ENCODE measurements at regions not wholly inside any gene's neighbourhood (a gene's known extent, or its start where the extent isn't known, plus 50 kb on each side); places are given as distances from the start of the nearest gene placed in this dataset.

GRCh38 chrX:39507034-39507433 lies 590.7 kb downstream of the BCOR start:
- DNase-seq (ENCODE audit: low read depth), result no peak

DNA sequence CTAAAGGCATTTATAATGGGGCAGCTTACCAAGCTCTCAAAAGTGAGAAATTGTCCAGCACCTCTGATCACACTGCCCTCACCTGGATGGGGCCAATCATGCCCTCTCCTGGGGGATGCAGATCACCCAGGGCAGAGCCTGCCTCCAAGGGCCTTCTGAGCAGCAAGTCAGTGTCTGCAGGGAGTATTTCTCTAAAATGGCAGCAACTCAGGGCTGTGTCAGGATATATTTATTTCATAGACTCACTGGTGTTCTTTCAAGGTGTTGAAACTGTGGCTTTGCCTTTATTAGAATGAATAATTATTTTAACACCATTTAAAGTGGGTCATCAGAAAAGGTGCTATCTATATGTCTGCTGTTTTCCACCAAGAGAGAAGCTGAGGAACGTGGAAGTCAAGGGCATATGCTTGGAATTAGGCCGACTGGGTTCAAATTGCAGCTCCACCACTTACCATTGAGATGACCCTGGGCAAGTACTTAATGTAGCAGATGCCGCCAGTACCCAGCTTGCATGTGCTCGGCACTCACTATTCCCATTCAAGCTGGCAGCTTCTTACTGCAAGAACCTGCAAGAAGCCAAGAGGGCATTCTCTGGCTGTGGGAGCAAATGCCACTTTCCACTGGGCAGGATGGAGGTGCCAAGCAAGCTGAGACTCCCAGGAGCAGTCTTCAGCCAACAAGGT lies 590.0 kb downstream of the BCOR start:
- no peak for DNase-seq (ENCODE audit: low read depth)

- no peak for DNase-seq (ENCODE audit: low read depth)
These were observed 589.5 kb downstream of the BCOR start for GRCh38 chrX:39508300-39508692.

DNA sequence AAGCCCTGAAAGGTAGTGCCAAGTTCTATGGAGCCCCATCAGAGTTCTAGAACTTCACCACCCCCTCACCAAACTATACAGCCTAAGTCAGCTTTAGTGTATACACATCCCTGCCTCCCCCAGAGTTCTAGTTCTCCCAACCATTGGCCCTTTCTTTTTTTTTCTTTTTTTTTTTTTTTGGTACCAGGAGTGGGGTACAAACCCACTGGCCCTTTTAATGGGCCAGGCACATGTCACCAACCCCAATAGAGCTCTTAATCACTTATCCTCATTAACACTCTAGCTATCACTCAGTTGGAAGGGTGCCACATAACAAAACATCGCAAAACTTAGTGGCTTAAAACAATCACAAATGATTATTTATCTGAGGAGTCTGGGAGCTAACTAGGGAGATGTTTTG lies 588.6 kb downstream of the BCOR start:
- no peak for DNase-seq (ENCODE audit: low read depth)

DNA sequence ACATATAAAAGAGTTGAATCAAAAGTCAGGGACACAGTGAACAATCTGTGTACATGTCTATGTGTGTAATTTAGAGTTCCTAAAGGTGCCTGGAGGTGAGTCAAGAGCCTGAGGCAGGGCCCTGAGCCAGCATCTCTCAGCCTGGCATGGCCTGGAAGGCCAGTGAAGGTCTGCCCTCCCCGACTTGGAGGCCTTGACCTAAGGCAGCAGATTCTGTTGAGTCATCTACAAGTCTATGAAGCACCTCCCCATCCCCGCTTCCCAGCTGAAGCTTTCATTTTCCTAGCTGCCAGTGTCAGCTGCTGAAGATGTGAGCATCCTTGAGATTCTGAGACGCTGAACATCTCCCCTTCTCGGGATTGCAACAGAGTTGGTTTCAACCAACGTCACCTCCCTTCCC lies 583.9 kb downstream of the BCOR start:
- DNase-seq (ENCODE audit: low read depth), result no peak

GRCh38 chrX:39514801-39515200 lies 583.0 kb downstream of the BCOR start:
- no peak for DNase-seq (ENCODE audit: low read depth)

GRCh38 chrX:39516427-39516841 lies 581.3 kb downstream of the BCOR start:
- no peak for DNase-seq (ENCODE audit: low read depth)

- DNase-seq (ENCODE audit: low read depth), result no peak
These were observed 579.2 kb downstream of the BCOR start for GRCh38 chrX:39518476-39519029.

DNA sequence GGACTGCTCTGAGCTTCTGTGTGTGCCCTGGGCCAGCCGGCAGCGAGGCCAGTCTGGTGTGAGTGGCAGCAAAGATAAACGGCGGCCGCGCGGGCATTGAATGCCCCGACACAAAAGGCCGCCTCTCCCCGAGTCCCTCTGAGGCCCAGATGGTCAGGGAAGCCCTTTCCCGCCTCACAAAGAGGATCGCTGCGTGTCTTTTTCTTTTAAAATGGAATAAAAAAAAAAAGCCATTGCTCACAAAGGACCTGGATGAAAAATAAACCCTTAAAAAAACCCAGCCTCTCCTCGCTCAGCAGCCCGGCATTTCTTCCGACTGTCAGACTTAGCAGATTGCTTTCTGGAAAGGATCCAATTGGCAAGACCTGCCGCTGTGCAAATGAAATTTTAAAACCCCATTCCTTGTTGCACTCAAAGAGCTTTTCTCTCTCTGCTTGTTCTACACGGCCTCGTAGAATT lies 578.7 kb downstream of the BCOR start:
- no peak for DNase-seq (ENCODE audit: low read depth)

GRCh38 chrX:39519566-39520301 lies 578.0 kb downstream of the BCOR start:
- DNase-seq (ENCODE audit: low read depth), result no peak

GRCh38 chrX:39525758-39526157 lies 572.0 kb downstream of the BCOR start:
- no peak for DNase-seq (ENCODE audit: low read depth)

DNA sequence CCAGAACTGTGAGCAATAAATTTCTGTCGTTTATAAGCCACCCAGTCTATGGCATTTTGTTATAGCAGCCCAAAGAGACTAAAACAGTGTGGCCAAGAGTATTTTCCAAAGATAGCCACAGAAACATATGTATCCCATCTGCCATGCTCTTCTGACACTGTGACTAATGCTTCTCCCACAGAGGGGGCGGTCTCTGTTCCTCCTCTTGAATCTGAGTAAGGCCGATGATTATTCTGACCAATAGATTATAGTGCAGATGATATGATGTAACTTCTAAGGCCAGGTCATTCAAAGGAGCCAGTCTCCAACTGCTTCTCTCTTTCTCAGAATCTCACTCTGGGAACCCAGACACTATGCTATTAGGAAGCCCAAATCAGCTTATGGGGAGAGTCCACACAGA lies 570.7 kb downstream of the BCOR start:
- no peak for DNase-seq (ENCODE audit: low read depth)

- DNase-seq (ENCODE audit: low read depth), result no peak
These were observed 569.4 kb downstream of the BCOR start for GRCh38 chrX:39528161-39528916.

GRCh38 chrX:39532761-39533160 lies 565.0 kb downstream of the BCOR start:
- DNase-seq (ENCODE audit: low read depth), result no peak

- DNase-seq (ENCODE audit: low read depth), result no peak
These were observed 562.8 kb downstream of the BCOR start for GRCh38 chrX:39534949-39535348.

DNA sequence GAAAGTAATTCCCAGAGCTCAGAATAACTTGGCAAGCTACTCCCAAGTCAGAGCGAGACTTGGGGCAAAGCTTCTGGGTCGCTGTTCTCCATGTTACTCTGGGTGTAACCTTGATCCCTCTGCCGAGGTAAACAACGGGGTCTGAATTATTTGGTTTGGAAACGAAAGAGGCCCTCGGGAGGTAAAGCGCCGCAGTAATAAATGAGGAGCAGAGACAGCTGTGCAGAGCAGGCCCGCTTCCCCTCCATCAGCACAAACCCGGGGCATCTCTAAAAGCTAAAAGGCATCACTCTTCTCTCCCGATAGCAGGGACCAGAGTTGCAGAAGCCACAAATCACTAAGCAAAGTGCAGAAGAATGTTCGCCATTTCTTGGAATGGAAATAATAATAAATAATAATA lies 561.5 kb downstream of the BCOR start:
- no peak for DNase-seq (ENCODE audit: low read depth)

- DNase-seq (ENCODE audit: low read depth), result no peak
These were observed 555.9 kb downstream of the BCOR start for GRCh38 chrX:39541881-39542280.

GRCh38 chrX:39542316-39542715 lies 555.4 kb downstream of the BCOR start:
- no peak for DNase-seq (ENCODE audit: low read depth)

DNA sequence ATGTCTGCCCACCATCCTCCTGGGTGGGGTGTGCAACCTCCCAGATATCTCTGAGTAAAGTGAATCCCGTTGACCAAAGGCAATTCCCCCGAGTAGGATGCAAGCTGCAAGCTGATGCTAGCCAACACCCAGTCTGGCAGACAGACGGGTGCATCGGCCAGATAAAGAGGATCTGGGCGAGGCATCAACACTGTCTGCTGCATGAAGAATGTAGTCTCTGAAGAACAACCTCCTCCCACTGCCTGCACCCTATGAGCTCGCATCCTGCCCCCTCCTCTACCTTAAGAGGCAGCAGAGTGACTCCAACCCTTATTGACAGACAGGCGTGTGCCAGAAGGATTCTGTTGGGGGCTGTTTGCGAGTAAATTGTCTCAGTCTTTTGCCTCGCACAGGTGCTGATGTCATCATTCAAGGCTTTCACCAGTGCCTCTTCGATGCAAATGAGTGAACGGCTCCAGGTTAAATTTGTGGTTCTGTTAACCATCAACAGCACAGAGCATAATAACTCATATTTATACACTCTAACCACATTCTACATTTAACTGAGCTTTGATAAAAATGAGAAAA lies 546.9 kb downstream of the BCOR start:
- no peak for DNase-seq (ENCODE audit: low read depth)

GRCh38 chrX:39551762-39552161 lies 546.0 kb downstream of the BCOR start:
- DNase-seq (ENCODE audit: low read depth), result no peak

DNA sequence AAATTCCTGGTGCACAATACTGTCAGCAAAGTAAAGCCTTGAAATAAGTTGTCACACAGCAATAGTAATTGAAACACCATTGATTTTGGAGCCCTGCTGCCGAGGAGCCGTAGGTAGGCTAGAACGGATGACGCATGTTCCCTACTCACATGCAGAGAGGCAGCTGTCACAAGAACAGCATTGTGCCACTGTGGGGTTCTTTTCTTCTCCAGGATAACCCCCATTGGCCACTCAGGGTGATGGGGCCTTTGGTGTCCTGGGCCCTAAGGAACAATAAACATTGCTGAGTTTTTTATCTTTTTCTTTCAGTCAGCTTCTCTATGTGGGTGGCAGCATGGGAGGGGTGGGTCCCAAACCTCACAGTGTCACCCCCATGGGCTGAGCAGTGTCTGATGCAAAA lies 542.3 kb downstream of the BCOR start:
- DNase-seq (ENCODE audit: low read depth), result no peak

GRCh38 chrX:39556056-39556455 lies 541.7 kb downstream of the BCOR start:
- DNase-seq (ENCODE audit: low read depth), result no peak

All from T follicular helper cell (primary cell).